ENCODE measurements at regions not wholly inside any gene's neighbourhood (a gene's known extent, or its start where the extent isn't known, plus 50 kb on each side); places are given as distances from the start of the nearest gene placed in this dataset.

GRCh38 chr9:81374459-81375186, 314.7 kb downstream of the TLE1 start:
- intact Hi-C loops (cut with DNase I), result no loop called here
- DNase-seq (ENCODE audit: low spot score), result no peak

- DNase-seq (ENCODE audit: low spot score), result no peak
- intact Hi-C loops (cut with DNase I), result no loop called here
These were observed 316.1 kb downstream of the TLE1 start for GRCh38 chr9:81373294-81373693.

GRCh38 chr9:81372628-81373191, 316.6 kb downstream of the TLE1 start:
- intact Hi-C loops (cut with DNase I), result no loop called here

GRCh38 chr9:81371824-81372223, 317.5 kb downstream of the TLE1 start:
- intact Hi-C loops (cut with DNase I), result no loop called here
- no peak for DNase-seq (ENCODE audit: low spot score)

More at GRCh38 chr9:81372628-81373191, 316.6 kb downstream of the TLE1 start:
- DNase-seq (ENCODE audit: low spot score), result no peak

- DNase-seq (ENCODE audit: low spot score), result no peak
- intact Hi-C loops (cut with DNase I), result no loop called here
These were observed 318.7 kb downstream of the TLE1 start for GRCh38 chr9:81370650-81371049.

- intact Hi-C loops (cut with DNase I), result no loop called here
These were observed 319.3 kb downstream of the TLE1 start for GRCh38 chr9:81370096-81370495.

GRCh38 chr9:81369121-81369520, 320.2 kb downstream of the TLE1 start:
- DNase-seq (ENCODE audit: low spot score), result no peak
- intact Hi-C loops (cut with DNase I), result no loop called here

More at GRCh38 chr9:81370096-81370495, 319.3 kb downstream of the TLE1 start:
- DNase-seq (ENCODE audit: low spot score), result no peak

- intact Hi-C loops (cut with DNase I), result no loop called here
- DNase-seq (ENCODE audit: low spot score), result peak; percentile 52
These were observed 325.3 kb downstream of the TLE1 start for GRCh38 chr9:81363916-81364480.

- intact Hi-C loops (cut with DNase I), result no loop called here
- DNase-seq (ENCODE audit: low spot score), result no peak
These were observed 328.1 kb downstream of the TLE1 start for GRCh38 chr9:81361296-81361695.

GRCh38 chr9:81351166-81351565, 338.2 kb downstream of the TLE1 start:
- intact Hi-C loops (cut with DNase I), result no loop called here
- DNase-seq (ENCODE audit: low spot score), result no peak

- no peak for DNase-seq (ENCODE audit: low spot score)
- intact Hi-C loops (cut with DNase I), result no loop called here
These were observed 345.0 kb downstream of the TLE1 start for GRCh38 chr9:81344366-81344765.

GRCh38 chr9:81335879-81336421, 353.4 kb downstream of the TLE1 start:
- no peak for DNase-seq (ENCODE audit: low spot score)
- intact Hi-C loops (cut with DNase I), result no loop called here

- intact Hi-C loops (cut with DNase I), result loop anchor here in 1 of 2 donors (10.0 kb wide), 1 partner anchor 287 kb away; no protein-coding TSS in a partner anchor
- no peak for DNase-seq (ENCODE audit: low spot score)
These were observed 367.8 kb downstream of the TLE1 start for GRCh38 chr9:81321551-81321950.

GRCh38 chr9:81320909-81321482, 368.4 kb downstream of the TLE1 start:
- intact Hi-C loops (cut with DNase I), result loop anchor here in 1 of 2 donors (10.0 kb wide), 1 partner anchor 286 kb away; no protein-coding TSS in a partner anchor
- DNase-seq (ENCODE audit: low spot score), result no peak

- DNase-seq (ENCODE audit: low spot score), result no peak
- intact Hi-C loops (cut with DNase I), result no loop called here
These were observed 370.8 kb downstream of the TLE1 start for GRCh38 chr9:81318571-81318970.

GRCh38 chr9:81317939-81318338, 371.4 kb downstream of the TLE1 start:
- intact Hi-C loops (cut with DNase I), result no loop called here
- no peak for DNase-seq (ENCODE audit: low spot score)

GRCh38 chr9:81317223-81317622, 372.1 kb downstream of the TLE1 start:
- intact Hi-C loops (cut with DNase I), result no loop called here
- no peak for DNase-seq (ENCODE audit: low spot score)

GRCh38 chr9:81314490-81314889, 374.9 kb downstream of the TLE1 start:
- intact Hi-C loops (cut with DNase I), result no loop called here
- DNase-seq (ENCODE audit: low spot score), result no peak

GRCh38 chr9:81313877-81314276, 375.5 kb downstream of the TLE1 start:
- intact Hi-C loops (cut with DNase I), result no loop called here
- DNase-seq (ENCODE audit: low spot score), result no peak

GRCh38 chr9:81312346-81312745, 377.0 kb downstream of the TLE1 start:
- no peak for DNase-seq (ENCODE audit: low spot score)
- intact Hi-C loops (cut with DNase I), result no loop called here
